Endothelial cell of umbilical vein (primary cell): ENCODE measurements at regions not wholly inside any gene's neighbourhood (a gene's known extent, or its start where the extent isn't known, plus 50 kb on each side); places are given as distances from the start of the nearest gene placed in this dataset.
"Not testable (repeated sequence)": the region's sequence is repeated elsewhere in the genome, so short reads cannot be mapped to it uniquely, and the experiment has no call there.

Source experiments
- BruUV-seq: library from RNA; stranded (reverse); fragments of 400-500 nt; replicated peaks from 2 replicates; lab custom pipeline; 2021; lab: Mats Ljungman, UMichigan
- CTCF ChIA-PET: fragments of 300-600, 350-600 bp; sonication (Branson Sonifier 250); formaldehyde crosslinking; loops from one replicate; lab custom pipeline; 2021; ENCODE audit warnings: antibody characterized with exemption, inconsistent platforms; lab: Charles Lee
- POLR2A ChIA-PET: fragments of 300-600, 350-600 bp; sonication (Branson Sonifier 250); formaldehyde crosslinking; loops from one replicate; lab custom pipeline; 2021; ENCODE audit warnings: antibody characterized with exemption, inconsistent platforms; lab: Charles Lee
- DNase-seq: peaks from one replicate; pipeline ENCODE4 v3.0.0-alpha.2; 2011; ENCODE audit warnings: low read depth, low spot score
- FAIRE-seq: peaks from 2 replicates; lab custom pipeline; 2011; peaks lifted over from hg19 to GRCh38; lab: Jason Lieb, UNC
- H2AFZ ChIP-seq: 2 replicates; pipeline ENCODE4 v1.6.0; 2012; ENCODE audit warnings: low read depth, low read length, control low read depth, inconsistent platforms
- H3K27ac ChIP-seq: 2 replicates; pipeline ENCODE4 v1.5.1; 2011; ENCODE audit warnings: low read depth, mild to moderate bottlenecking, control low read depth, low read length, moderate library complexity; ENCODE audit not compliant: insufficient read depth
- H3K27me3 ChIP-seq, 2 experiments: 2 replicates each; pipeline versions ENCODE4 v1.6.0 to v1.6.1; 2011; ENCODE audit warnings: low read length in 2 of 2, mixed read lengths in 1 of 2; ENCODE audit not compliant: control insufficient read depth in 2 of 2, insufficient read depth in 2 of 2
- H3K36me3 ChIP-seq, 2 experiments: 2 replicates in 1 of 2; 3 replicates in 1 of 2; pipeline ENCODE4 v1.5.1; 2011; ENCODE audit warnings: low read length in 2 of 2, mild to moderate bottlenecking in 1 of 2, moderate library complexity in 1 of 2; ENCODE audit not compliant: control insufficient read depth in 2 of 2, insufficient read depth in 2 of 2; ENCODE audit errors: extremely low read depth in 1 of 2
- H3K4me1 ChIP-seq: 3 replicates; pipeline ENCODE4 v1.5.1; 2011; ENCODE audit warnings: mild to moderate bottlenecking, low read length; ENCODE audit not compliant: control insufficient read depth, insufficient read depth; ENCODE audit errors: extremely low read depth
- H3K4me2 ChIP-seq: 2 replicates; pipeline ENCODE4 v1.6.1; 2011; ENCODE audit warnings: low read length, control low read depth, mixed read lengths; ENCODE audit not compliant: insufficient read depth
- H3K4me3 ChIP-seq, 3 experiments: fragments of 200-600 bp in 1 of 3; sonication (generic), shearing (Covaris generic) in 1 of 3; replicated peaks in 1 of 3; 2 replicates each; pipeline ENCODE4 v1.5.1; 2011 to 2016; ENCODE audit warnings: control low read depth in 3 of 3, low read length in 3 of 3, mild to moderate bottlenecking in 2 of 3, inconsistent platforms in 1 of 3, low read depth in 1 of 3, moderate library complexity in 1 of 3; ENCODE audit not compliant: insufficient read depth in 1 of 3
- H3K79me2 ChIP-seq: 2 replicates; pipeline ENCODE4 v1.6.0; 2012; ENCODE audit warnings: low read length, inconsistent platforms; ENCODE audit not compliant: control insufficient read depth, insufficient read depth
- H3K9ac ChIP-seq: replicated peaks from 2 replicates; pipeline ENCODE3; 2011; ENCODE audit warnings: low read length, control low read depth; ENCODE audit not compliant: insufficient read depth; ENCODE audit errors: extremely low read depth
- H3K9me1 ChIP-seq: replicated peaks from 3 replicates; pipeline ENCODE4 v1.6.0; 2011; ENCODE audit warnings: mild to moderate bottlenecking, low read length; ENCODE audit not compliant: control insufficient read depth, insufficient read depth; ENCODE audit errors: extremely low read depth
- H3K9me3 ChIP-seq: replicated peaks from 2 replicates; pipeline ENCODE4 v1.5.1; 2012; ENCODE audit warnings: low read length, inconsistent platforms; ENCODE audit not compliant: control insufficient read depth, insufficient read depth
- H4K20me1 ChIP-seq: replicated peaks from 2 replicates; pipeline ENCODE3; 2011; ENCODE audit warnings: mild to moderate bottlenecking, low read length; ENCODE audit not compliant: control insufficient read depth, insufficient read depth; ENCODE audit errors: extremely low read depth
- CTCF ChIP-seq, 2 donors: IDR thresholded peaks; 1 replicate in 1 of 2; 2 replicates in 1 of 2; pipeline ENCODE4 v1.5.1; 2011; ENCODE audit warnings: low read length in 2 of 2, mild to moderate bottlenecking in 2 of 2, moderate library complexity in 2 of 2, control low read depth in 1 of 2, inconsistent platforms in 1 of 2, low read depth in 1 of 2; ENCODE audit not compliant: insufficient read depth in 1 of 2; ENCODE audit errors: extremely low read depth in 1 of 2
- EZH2 ChIP-seq: IDR thresholded peaks from 2 replicates; pipeline ENCODE4 v1.6.1; 2012; ENCODE audit warnings: borderline replicate concordance, low read depth, mild to moderate bottlenecking, moderate library complexity, low read length, inconsistent platforms; ENCODE audit not compliant: severe bottlenecking
- FOS ChIP-seq: IDR thresholded peaks from 2 replicates; pipeline ENCODE4 v1.6.1; 2011; ENCODE audit warnings: mild to moderate bottlenecking, low read length, moderate library complexity, borderline replicate concordance; ENCODE audit not compliant: insufficient read depth
- GATA2 ChIP-seq: IDR thresholded peaks from 2 replicates; pipeline ENCODE4 v1.7.0; 2011; ENCODE audit warnings: low read depth, mild to moderate bottlenecking, moderate library complexity, mixed read lengths, low read length; ENCODE audit not compliant: insufficient read length, insufficient read depth
- JUN ChIP-seq: IDR thresholded peaks from 2 replicates; pipeline ENCODE4 v1.6.1; 2011; ENCODE audit warnings: borderline replicate concordance, low read depth; ENCODE audit not compliant: insufficient read length, insufficient read depth
- MAX ChIP-seq: IDR thresholded peaks from 2 replicates; pipeline ENCODE4 v1.6.1; 2011; ENCODE audit not compliant: insufficient read depth, insufficient read length
- MYC ChIP-seq: IDR thresholded peaks from one replicate; pipeline ENCODE4 v1.6.1; 2011; ENCODE audit warnings: mild to moderate bottlenecking, low read depth, low read length
- POLR2A ChIP-seq: IDR thresholded peaks from 2 replicates; pipeline ENCODE4 v1.6.1; 2012; ENCODE audit warnings: low read depth, mild to moderate bottlenecking, control low read depth, low read length
- POLR2AphosphoS5 ChIP-seq: IDR thresholded peaks from 2 replicates; pipeline ENCODE4 v1.6.1; 2012; ENCODE audit warnings: low read depth, mild to moderate bottlenecking, control low read depth, low read length, moderate library complexity; ENCODE audit not compliant: insufficient read depth
- dilution Hi-C: fragments of 300-500 bp; cut with MboI; formaldehyde crosslinking; loops from one replicate; pipeline ENCODE4 v1.15.0; 2019; ENCODE audit warnings: low sequenced_read_pairs; ENCODE audit not compliant: extremely low pct_ligation_motif_present
- intact Hi-C: fragments of 100-400 bp; cut with micrococcal nuclease; formaldehyde crosslinking; loops from one replicate; pipeline ENCODE4 v1.10.0; 2022

GRCh38 chr9:90536094-90536493 lies 106.5 kb downstream of the DIRAS2 start:
- CTCF ChIA-PET, dilution Hi-C loops, H3K4me2 ChIP-seq: not testable (repeated sequence)

GRCh38 chr9:90538566-90538965 lies 104.1 kb downstream of the DIRAS2 start:
- no peak for DNase-seq
- intact Hi-C loops (no loop called here), dilution Hi-C loops (no loop called here)
- no peak overlapping the region for H2AFZ ChIP-seq
- H3K9ac ChIP-seq, result no peak overlapping the region
- H3K9me3 ChIP-seq, result no peaks in the 10 kb centered on the region
- H3K36me3 ChIP-seq, result no peaks in the 10 kb centered on the region
- BruUV-seq, result no TSS peak
- H3K4me3 ChIP-seq, result no peak overlapping the region
- TF ChIP-seq JUN (no peak), CTCF (IDR thresholded peaks at IDR 0.05; ENCODE audit: extremely low read depth in 1 of 2, insufficient read depth in 1 of 2, low read depth in 1 of 2, low read length in 2 of 2) (no peak), POLR2AphosphoS5 (no peak), MAX (no peak), POLR2A (no peak), FOS (no peak), EZH2 (no peak), GATA2 (no peak), MYC (no peak)
- H3K4me2 ChIP-seq, result no peak overlapping the region
- no peaks in the 10 kb centered on the region for H4K20me1 ChIP-seq
- no peaks in the 10 kb centered on the region for H3K9me1 ChIP-seq
- H3K27ac ChIP-seq, result no peak overlapping the region
- H3K27me3 ChIP-seq, result no peaks in the 10 kb centered on the region
- ChIA-PET POLR2A (no interaction called here), CTCF (no interaction called here)
- H3K4me1 ChIP-seq, result no peaks in the 10 kb centered on the region
- H3K79me2 ChIP-seq, result no peaks in the 10 kb centered on the region
- FAIRE-seq, result no peak

More at GRCh38 chr9:90536094-90536493, 106.5 kb downstream of the DIRAS2 start:
- BruUV-seq, H2AFZ ChIP-seq, POLR2A ChIA-PET, H3K27me3 ChIP-seq, H3K4me3 ChIP-seq, H4K20me1 ChIP-seq, DNase-seq, H3K4me1 ChIP-seq, H3K36me3 ChIP-seq, H3K79me2 ChIP-seq, H3K9ac ChIP-seq, H3K27ac ChIP-seq, H3K9me1 ChIP-seq, H3K9me3 ChIP-seq, FAIRE-seq, intact Hi-C loops: not testable (repeated sequence)
